Suprapubic skin (tissue), 4 donors: ENCODE measurements at regions not wholly inside any gene's neighbourhood (a gene's known extent, or its start where the extent isn't known, plus 50 kb on each side); places are given as distances from the start of the nearest gene placed in this dataset.

Experiments used
- POLR2A ChIP-seq, 2 donors: fragments of 450-650 bp; IDR thresholded peaks; one replicate each; pipeline ENCODE4 v1.6.1; 2017; ENCODE audit warnings: antibody characterized with exemption in 2 of 2, mild to moderate bottlenecking in 2 of 2, moderate library complexity in 2 of 2
- POLR2AphosphoS5 ChIP-seq, 3 donors: sonication (generic); formaldehyde crosslinking; IDR thresholded peaks; one replicate each; pipeline ENCODE4 v1.6.1; 2017; ENCODE audit warnings: antibody characterized with exemption in 3 of 3
- TF ChIP-seq, protein P1 (sequence below), 2 donors: fragments of 200-600 bp in 1 of 2; fragments of 450-650 bp in 1 of 2; sonication (generic) in 1 of 2; IDR thresholded peaks; one replicate each; pipeline ENCODE4 v1.5.1; 2016 to 2019; ENCODE audit warnings: antibody characterized with exemption in 2 of 2, mild to moderate bottlenecking in 1 of 2, moderate library complexity in 1 of 2

DNA sequence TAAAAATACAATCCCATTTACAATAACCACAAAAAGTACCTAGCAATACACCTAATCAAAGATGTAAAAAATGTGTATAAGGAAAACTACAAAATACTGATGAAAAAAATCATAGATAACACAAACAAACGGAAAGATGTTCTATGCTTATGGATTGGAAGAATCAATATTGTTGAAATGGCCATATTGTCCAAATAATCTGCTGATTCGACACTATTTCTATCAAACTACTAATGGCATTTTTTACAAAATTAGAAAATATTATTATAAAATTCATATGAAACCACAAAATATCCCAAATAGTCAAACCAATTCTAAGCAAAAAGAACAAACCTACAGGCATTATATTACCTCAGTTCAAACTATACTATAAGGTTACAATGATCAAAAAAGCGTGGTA is 978.3 kb upstream of the MAP3K7 start:
- TF ChIP-seq, protein P1, sequence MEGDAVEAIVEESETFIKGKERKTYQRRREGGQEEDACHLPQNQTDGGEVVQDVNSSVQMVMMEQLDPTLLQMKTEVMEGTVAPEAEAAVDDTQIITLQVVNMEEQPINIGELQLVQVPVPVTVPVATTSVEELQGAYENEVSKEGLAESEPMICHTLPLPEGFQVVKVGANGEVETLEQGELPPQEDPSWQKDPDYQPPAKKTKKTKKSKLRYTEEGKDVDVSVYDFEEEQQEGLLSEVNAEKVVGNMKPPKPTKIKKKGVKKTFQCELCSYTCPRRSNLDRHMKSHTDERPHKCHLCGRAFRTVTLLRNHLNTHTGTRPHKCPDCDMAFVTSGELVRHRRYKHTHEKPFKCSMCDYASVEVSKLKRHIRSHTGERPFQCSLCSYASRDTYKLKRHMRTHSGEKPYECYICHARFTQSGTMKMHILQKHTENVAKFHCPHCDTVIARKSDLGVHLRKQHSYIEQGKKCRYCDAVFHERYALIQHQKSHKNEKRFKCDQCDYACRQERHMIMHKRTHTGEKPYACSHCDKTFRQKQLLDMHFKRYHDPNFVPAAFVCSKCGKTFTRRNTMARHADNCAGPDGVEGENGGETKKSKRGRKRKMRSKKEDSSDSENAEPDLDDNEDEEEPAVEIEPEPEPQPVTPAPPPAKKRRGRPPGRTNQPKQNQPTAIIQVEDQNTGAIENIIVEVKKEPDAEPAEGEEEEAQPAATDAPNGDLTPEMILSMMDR (IDR thresholded peaks at IDR 0.05), result no peak
- no peak for TF ChIP-seq POLR2AphosphoS5 (IDR thresholded peaks at IDR 0.05)
- no peak for TF ChIP-seq POLR2A (IDR thresholded peaks at IDR 0.05)
